Endodermal cell (in vitro differentiated cells): ENCODE measurements at regions not wholly inside any gene's neighbourhood (a gene's known extent, or its start where the extent isn't known, plus 50 kb on each side); places are given as distances from the start of the nearest gene placed in this dataset.
A peak's percentile ranks its signal among the peaks of the same experiment; 100 is the strongest.

Experiments
- DNase-seq: peaks from one replicate; pipeline ENCODE4 v3.0.0-alpha.2; 2017
- H3K27ac ChIP-seq: 2 replicates; pipeline ENCODE4 v1.5.1; 2013; ENCODE audit warnings: mild to moderate bottlenecking, low read depth, low read length, moderate library complexity
- H3K27me3 ChIP-seq: 2 replicates; pipeline ENCODE4 v1.6.1; 2013; ENCODE audit warnings: mild to moderate bottlenecking, low read length, moderate library complexity; ENCODE audit not compliant: insufficient read depth, control insufficient read depth, poor library complexity, severe bottlenecking
- H3K36me3 ChIP-seq: 2 replicates; pipeline ENCODE4 v1.7.0; 2013; ENCODE audit warnings: mild to moderate bottlenecking, low read length, moderate library complexity; ENCODE audit not compliant: control insufficient read depth, insufficient read depth
- H3K4me1 ChIP-seq: one replicate; pipeline ENCODE4 v1.7.0; 2013; ENCODE audit warnings: low read length; ENCODE audit not compliant: control insufficient read depth, insufficient read depth
- H3K4me3 ChIP-seq: 2 replicates; pipeline ENCODE4 v1.5.1; 2013; ENCODE audit warnings: mild to moderate bottlenecking, low read length, moderate library complexity
- H3K9ac ChIP-seq: 2 replicates; pipeline ENCODE4 v1.6.1; 2013; ENCODE audit warnings: mild to moderate bottlenecking, low read length, moderate library complexity; ENCODE audit not compliant: poor library complexity, severe bottlenecking; ENCODE audit errors: extremely low read depth
- H3K9me3 ChIP-seq: 2 replicates; pipeline ENCODE4 v1.6.1; 2013; ENCODE audit warnings: mild to moderate bottlenecking, low read length, moderate library complexity; ENCODE audit not compliant: control insufficient read depth
- H3K27ac Mint-ChIP-seq: 2 replicates; pipeline ENCODE4 v1.8.0; 2020; ENCODE audit warnings: mixed read lengths
- H3K27me3 Mint-ChIP-seq: 2 replicates; pipeline ENCODE4 v1.8.0; 2021; ENCODE audit warnings: mild to moderate bottlenecking, mixed read lengths; ENCODE audit not compliant: insufficient read depth
- H3K36me3 Mint-ChIP-seq: 2 replicates; pipeline ENCODE4 v1.8.0; 2020; ENCODE audit warnings: low read depth, mixed read lengths
- H3K4me1 Mint-ChIP-seq: 2 replicates; pipeline ENCODE4 v1.8.0; 2020; ENCODE audit warnings: mixed read lengths
- H3K4me3 Mint-ChIP-seq: 2 replicates; pipeline ENCODE4 v1.8.0; 2020; ENCODE audit warnings: mild to moderate bottlenecking, moderate library complexity, mixed read lengths
- H3K9me3 Mint-ChIP-seq: 2 replicates; pipeline ENCODE4 v1.8.0; 2020; ENCODE audit warnings: mild to moderate bottlenecking, mixed read lengths
- WGBS, 2 experiments: methylation state at CpG; one replicate each; pipeline versions ENCODE4 v1.1.5 to v1.1.7; 2013; ENCODE audit warnings: missing lambda C conversion rate in 2 of 2, mixed read lengths in 1 of 2; ENCODE audit not compliant: insufficient coverage in 1 of 2, insufficient read length in 1 of 2; 5-methylcytosine and 5-hydroxymethylcytosine counted together
- TF ChIP-seq, protein P1 (sequence below): fragments of 200-600 bp; sonication (generic); conservative IDR thresholded peaks from 2 replicates; pipeline ENCODE4 v1.5.0; 2021; ENCODE audit warnings: antibody characterized with exemption, mild to moderate bottlenecking

DNA sequence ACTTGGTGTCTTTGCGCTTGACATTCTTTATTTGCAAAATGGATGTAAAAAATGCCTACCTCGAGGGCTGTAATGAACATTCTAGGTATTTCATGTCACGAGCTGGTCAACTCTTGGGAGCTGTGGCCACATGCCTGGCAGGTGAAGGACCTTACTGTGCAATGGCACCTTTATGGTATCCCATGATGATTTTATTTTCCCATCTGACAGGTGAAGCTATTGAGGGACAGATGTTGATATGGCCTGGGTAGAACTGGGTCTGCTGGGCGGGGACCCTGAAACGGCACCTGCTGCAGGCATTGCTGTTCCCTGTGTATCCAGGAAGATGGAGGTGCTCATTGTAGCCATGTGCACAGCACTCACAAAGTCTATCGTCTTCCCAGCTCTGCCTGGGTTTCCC lies 332.2 kb downstream of the TEX29 start:
- H3K4me1 ChIP-seq: no peaks in the 10 kb centered on the region
- H3K27me3 Mint-ChIP-seq: peaks cover 51% of the 10 kb centered on the region
- H3K4me3 ChIP-seq: no peak overlapping the region
- TF ChIP-seq, protein P1, sequence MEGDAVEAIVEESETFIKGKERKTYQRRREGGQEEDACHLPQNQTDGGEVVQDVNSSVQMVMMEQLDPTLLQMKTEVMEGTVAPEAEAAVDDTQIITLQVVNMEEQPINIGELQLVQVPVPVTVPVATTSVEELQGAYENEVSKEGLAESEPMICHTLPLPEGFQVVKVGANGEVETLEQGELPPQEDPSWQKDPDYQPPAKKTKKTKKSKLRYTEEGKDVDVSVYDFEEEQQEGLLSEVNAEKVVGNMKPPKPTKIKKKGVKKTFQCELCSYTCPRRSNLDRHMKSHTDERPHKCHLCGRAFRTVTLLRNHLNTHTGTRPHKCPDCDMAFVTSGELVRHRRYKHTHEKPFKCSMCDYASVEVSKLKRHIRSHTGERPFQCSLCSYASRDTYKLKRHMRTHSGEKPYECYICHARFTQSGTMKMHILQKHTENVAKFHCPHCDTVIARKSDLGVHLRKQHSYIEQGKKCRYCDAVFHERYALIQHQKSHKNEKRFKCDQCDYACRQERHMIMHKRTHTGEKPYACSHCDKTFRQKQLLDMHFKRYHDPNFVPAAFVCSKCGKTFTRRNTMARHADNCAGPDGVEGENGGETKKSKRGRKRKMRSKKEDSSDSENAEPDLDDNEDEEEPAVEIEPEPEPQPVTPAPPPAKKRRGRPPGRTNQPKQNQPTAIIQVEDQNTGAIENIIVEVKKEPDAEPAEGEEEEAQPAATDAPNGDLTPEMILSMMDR: no peak
- no peaks in the 10 kb centered on the region for H3K9me3 ChIP-seq
- peaks cover 46% of the 10 kb centered on the region for H3K27me3 ChIP-seq
- H3K36me3 ChIP-seq: no peaks in the 10 kb centered on the region
- no peak overlapping the region for H3K27ac ChIP-seq
- H3K9ac ChIP-seq: no peak overlapping the region
- no peaks in the 10 kb centered on the region for H3K9me3 Mint-ChIP-seq
- WGBS, 2 experiments: 90 to 95% methylated on average over 3 to 6 of the region's 6 CpGs
- DNase-seq: no peak
- no peak overlapping the region for H3K4me3 Mint-ChIP-seq
- H3K27ac Mint-ChIP-seq: no peak overlapping the region
- H3K4me1 Mint-ChIP-seq: peaks cover 5% of the 10 kb centered on the region
- no peaks in the 10 kb centered on the region for H3K36me3 Mint-ChIP-seq

DNA sequence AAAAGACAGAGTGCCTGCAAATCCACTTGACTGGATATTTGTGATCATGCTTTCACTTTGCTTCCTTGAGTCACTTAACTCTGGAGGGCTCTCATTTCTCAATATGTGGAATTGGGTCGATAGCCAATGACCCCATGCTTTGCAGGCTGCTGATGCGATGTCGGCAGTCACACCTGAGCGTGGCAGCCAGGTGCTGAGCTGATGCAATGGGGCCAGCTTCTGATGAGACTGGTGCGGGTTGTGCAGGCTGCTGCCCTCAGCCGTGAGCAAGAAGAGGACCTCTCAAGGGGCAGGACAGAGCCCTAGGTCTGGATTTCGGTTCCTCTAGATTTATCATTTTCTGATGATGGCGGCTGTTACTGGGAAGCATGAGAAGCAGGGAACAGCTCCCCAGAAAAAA lies 334.1 kb downstream of the TEX29 start:
- Histone ChIP-seq H3K27ac (no peak overlapping the region), H3K4me3 (no peak overlapping the region), H3K27me3 (peaks cover 46% of the 10 kb centered on the region), H3K36me3 (no peaks in the 10 kb centered on the region), H3K4me1 (peaks cover 8% of the 10 kb centered on the region), H3K9ac (no peak overlapping the region), H3K9me3 (no peaks in the 10 kb centered on the region)
- Mint-ChIP-seq H3K4me3 (no peak overlapping the region), H3K36me3 (no peaks in the 10 kb centered on the region), H3K27me3 (peaks cover 58% of the 10 kb centered on the region), H3K4me1 (peaks cover 23% of the 10 kb centered on the region), H3K27ac (no peak overlapping the region), H3K9me3 (no peaks in the 10 kb centered on the region)
- WGBS, 2 experiments: 91 to 98% methylated on average over 8 of the region's 8 CpGs
- TF ChIP-seq, protein P1: no peak
- peak; percentile 29 for DNase-seq

DNA sequence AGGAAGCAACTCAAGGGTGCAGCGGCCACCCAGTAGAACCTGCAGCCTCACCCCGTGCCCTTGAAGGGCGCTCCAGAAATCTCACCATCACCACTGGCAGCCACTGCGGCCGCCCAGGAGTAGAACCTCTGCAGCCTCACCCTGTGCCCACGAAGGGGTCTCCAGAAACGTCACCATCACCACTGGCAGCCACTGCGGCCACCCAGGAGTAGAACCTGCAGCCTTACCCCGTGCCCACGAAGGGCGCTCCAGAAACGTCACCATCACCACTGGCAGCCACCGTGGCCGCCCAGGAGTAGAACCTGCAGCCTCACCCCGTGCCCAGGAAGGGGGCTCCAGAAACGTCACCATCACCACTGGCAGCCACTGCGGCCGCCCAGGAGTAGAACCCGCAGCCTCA lies 336.0 kb downstream of the TEX29 start:
- Mint-ChIP-seq H3K27ac (no peak overlapping the region), H3K4me3 (no peak overlapping the region), H3K9me3 (no peaks in the 10 kb centered on the region), H3K36me3 (no peaks in the 10 kb centered on the region), H3K4me1 (peaks cover 23% of the 10 kb centered on the region), H3K27me3 (peaks cover 68% of the 10 kb centered on the region)
- H3K36me3 ChIP-seq: no peaks in the 10 kb centered on the region
- DNase-seq: no peak
- no peaks in the 10 kb centered on the region for H3K9me3 ChIP-seq
- no peak overlapping the region for H3K27ac ChIP-seq
- H3K4me3 ChIP-seq: no peak overlapping the region
- H3K9ac ChIP-seq: no peak overlapping the region
- whole genome bisulfite sequencing, 2 experiments: 89 to 92% methylated on average over 14 to 19 of the region's 19 CpGs
- TF ChIP-seq, protein P1: no peak
- H3K4me1 ChIP-seq: peaks cover 10% of the 10 kb centered on the region
- H3K27me3 ChIP-seq: peaks cover 54% of the 10 kb centered on the region
